ENCODE measurements at regions not wholly inside any gene's neighbourhood (a gene's known extent, or its start where the extent isn't known, plus 50 kb on each side); places are given as distances from the start of the nearest gene placed in this dataset.

DNA sequence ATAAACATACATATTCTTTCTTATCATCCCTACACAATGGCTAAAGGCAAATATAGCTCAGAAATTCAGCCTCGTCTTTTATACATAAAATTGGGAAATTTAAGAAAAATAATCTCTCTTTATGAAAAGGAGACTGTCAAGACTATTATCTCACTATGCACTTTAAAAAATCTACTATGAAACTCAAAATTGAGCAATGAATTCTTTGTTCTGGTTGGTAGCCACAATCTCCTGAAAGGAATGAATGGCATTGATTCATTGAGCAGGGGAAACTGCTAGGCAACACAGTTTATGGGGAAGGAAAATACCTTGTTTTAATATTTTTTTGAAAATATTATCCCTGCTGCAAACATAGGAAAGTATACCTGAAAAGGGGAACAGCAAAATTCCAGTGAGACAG lies 397.1 kb downstream of the RAB28 start:
- no peak overlapping the region for H3K27ac ChIP-seq (ENCODE audit: low read depth, low read length)
- no peak for ATAC-seq
- no peaks in the 10 kb centered on the region for H3K79me2 ChIP-seq (ENCODE audit: insufficient read depth, low read length)
- no peak overlapping the region for H3K9ac ChIP-seq (ENCODE audit: low read length)
- no peaks in the 10 kb centered on the region for H3K4me1 ChIP-seq (ENCODE audit: control insufficient read depth in 1 of 2, insufficient read depth in 2 of 2, low read length in 2 of 2)
- no peaks in the 10 kb centered on the region; a peak in 1 of 4 replicates for H3K9me3 ChIP-seq (ENCODE audit: control insufficient read depth in 1 of 2, insufficient read depth in 1 of 2, low read depth in 1 of 2, low read length in 2 of 2)
- RAD21 ChIA-PET (ENCODE audit: low non-redundant PET in 1 of 2, low total read pairs in 2 of 2, uncharacterized antibody in 2 of 2, unreplicated experiment in 2 of 2): no interaction called here
- no peak overlapping the region for H2AFZ ChIP-seq (ENCODE audit: low read depth, low read length, poor library complexity, severe bottlenecking)
- BruUV-seq (replicated peaks): no TSS peak
- H3K4me3 ChIP-seq (replicated peaks in 1 of 2; ENCODE audit: low read depth in 1 of 2, low read length in 2 of 2): no peak overlapping the region
- H3K4me2 ChIP-seq (ENCODE audit: low read length): no peak overlapping the region
- no peaks in the 10 kb centered on the region for H3K36me3 ChIP-seq (ENCODE audit: control insufficient read depth in 1 of 2, insufficient read depth in 2 of 2, low read length in 2 of 2)
- no peaks in the 10 kb centered on the region for H3K27me3 ChIP-seq (ENCODE audit: insufficient read depth, low read length)
- DNase-seq (ENCODE audit: low read depth, low spot score): no peak
- TF ChIP-seq CBX3 (IDR thresholded peaks at IDR 0.05; ENCODE audit: low read depth) (no peak), SIN3A (IDR thresholded peaks at IDR 0.05; ENCODE audit: low read depth) (no peak), SP1 (IDR thresholded peaks at IDR 0.05; ENCODE audit: low read depth) (no peak), EZH2 (IDR thresholded peaks at IDR 0.05) (no peak), TCF7L2 (IDR thresholded peaks at IDR 0.05; ENCODE audit: borderline replicate concordance, extremely low read depth, insufficient read depth, insufficient read length) (no peak), POLR2A (IDR thresholded peaks at IDR 0.05; ENCODE audit: borderline replicate concordance, extremely low read depth, insufficient read depth, insufficient read length) (no peak), JUND (IDR thresholded peaks at IDR 0.05) (no peak), ATF3 (IDR thresholded peaks at IDR 0.05) (no peak), YY1 (IDR thresholded peaks at IDR 0.05; ENCODE audit: extremely low read depth, insufficient replicate concordance, low read depth, low read length) (no peak), ZNF274 (IDR thresholded peaks at IDR 0.05; ENCODE audit: low read depth, low read length) (no peak), POLR2AphosphoS5 (IDR thresholded peaks at IDR 0.05; ENCODE audit: low read depth, low read length) (no peak)
- TF ChIP-seq, protein P1, sequence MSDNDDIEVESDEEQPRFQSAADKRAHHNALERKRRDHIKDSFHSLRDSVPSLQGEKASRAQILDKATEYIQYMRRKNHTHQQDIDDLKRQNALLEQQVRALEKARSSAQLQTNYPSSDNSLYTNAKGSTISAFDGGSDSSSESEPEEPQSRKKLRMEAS (IDR thresholded peaks at IDR 0.05): no peak
- TF ChIP-seq, protein P2, sequence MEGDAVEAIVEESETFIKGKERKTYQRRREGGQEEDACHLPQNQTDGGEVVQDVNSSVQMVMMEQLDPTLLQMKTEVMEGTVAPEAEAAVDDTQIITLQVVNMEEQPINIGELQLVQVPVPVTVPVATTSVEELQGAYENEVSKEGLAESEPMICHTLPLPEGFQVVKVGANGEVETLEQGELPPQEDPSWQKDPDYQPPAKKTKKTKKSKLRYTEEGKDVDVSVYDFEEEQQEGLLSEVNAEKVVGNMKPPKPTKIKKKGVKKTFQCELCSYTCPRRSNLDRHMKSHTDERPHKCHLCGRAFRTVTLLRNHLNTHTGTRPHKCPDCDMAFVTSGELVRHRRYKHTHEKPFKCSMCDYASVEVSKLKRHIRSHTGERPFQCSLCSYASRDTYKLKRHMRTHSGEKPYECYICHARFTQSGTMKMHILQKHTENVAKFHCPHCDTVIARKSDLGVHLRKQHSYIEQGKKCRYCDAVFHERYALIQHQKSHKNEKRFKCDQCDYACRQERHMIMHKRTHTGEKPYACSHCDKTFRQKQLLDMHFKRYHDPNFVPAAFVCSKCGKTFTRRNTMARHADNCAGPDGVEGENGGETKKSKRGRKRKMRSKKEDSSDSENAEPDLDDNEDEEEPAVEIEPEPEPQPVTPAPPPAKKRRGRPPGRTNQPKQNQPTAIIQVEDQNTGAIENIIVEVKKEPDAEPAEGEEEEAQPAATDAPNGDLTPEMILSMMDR (IDR thresholded peaks at IDR 0.05 in 2 of 3, conservative IDR thresholded peaks at IDR 0.05 in 1 of 3; ENCODE audit: borderline replicate concordance in 1 of 3, insufficient read depth in 1 of 3, low read depth in 2 of 3, low read length in 2 of 3): no peak
- TF ChIP-seq, protein P3, sequence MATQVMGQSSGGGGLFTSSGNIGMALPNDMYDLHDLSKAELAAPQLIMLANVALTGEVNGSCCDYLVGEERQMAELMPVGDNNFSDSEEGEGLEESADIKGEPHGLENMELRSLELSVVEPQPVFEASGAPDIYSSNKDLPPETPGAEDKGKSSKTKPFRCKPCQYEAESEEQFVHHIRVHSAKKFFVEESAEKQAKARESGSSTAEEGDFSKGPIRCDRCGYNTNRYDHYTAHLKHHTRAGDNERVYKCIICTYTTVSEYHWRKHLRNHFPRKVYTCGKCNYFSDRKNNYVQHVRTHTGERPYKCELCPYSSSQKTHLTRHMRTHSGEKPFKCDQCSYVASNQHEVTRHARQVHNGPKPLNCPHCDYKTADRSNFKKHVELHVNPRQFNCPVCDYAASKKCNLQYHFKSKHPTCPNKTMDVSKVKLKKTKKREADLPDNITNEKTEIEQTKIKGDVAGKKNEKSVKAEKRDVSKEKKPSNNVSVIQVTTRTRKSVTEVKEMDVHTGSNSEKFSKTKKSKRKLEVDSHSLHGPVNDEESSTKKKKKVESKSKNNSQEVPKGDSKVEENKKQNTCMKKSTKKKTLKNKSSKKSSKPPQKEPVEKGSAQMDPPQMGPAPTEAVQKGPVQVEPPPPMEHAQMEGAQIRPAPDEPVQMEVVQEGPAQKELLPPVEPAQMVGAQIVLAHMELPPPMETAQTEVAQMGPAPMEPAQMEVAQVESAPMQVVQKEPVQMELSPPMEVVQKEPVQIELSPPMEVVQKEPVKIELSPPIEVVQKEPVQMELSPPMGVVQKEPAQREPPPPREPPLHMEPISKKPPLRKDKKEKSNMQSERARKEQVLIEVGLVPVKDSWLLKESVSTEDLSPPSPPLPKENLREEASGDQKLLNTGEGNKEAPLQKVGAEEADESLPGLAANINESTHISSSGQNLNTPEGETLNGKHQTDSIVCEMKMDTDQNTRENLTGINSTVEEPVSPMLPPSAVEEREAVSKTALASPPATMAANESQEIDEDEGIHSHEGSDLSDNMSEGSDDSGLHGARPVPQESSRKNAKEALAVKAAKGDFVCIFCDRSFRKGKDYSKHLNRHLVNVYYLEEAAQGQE (IDR thresholded peaks at IDR 0.05; ENCODE audit: low read depth): no peak
- CTCF ChIA-PET: no interaction called here
- H4K20me1 ChIP-seq (ENCODE audit: insufficient read depth): no peaks in the 10 kb centered on the region
- H3K9me2 ChIP-seq (ENCODE audit: insufficient read depth): no peaks in the 10 kb centered on the region
- POLR2A ChIA-PET: no interaction called here
- intact Hi-C loops (cut with micrococcal nuclease): no loop called here
